ENCODE measurements at regions not wholly inside any gene's neighbourhood (a gene's known extent, or its start where the extent isn't known, plus 50 kb on each side); places are given as distances from the start of the nearest gene placed in this dataset.

GRCh38 chr20:57794036-57794435 lies 84.2 kb upstream of the PMEPA1 start:
- no peak for TF ChIP-seq GATA2 (IDR thresholded peaks at IDR 0.05; ENCODE audit: insufficient read depth, insufficient read length, low read depth, low read length)
- TF ChIP-seq MAX (IDR thresholded peaks at IDR 0.05; ENCODE audit: insufficient read depth, insufficient read length): no peak
- TF ChIP-seq EZH2 (IDR thresholded peaks at IDR 0.05; ENCODE audit: borderline replicate concordance, low read depth, low read length, severe bottlenecking): no peak
- no peak for TF ChIP-seq POLR2AphosphoS5 (IDR thresholded peaks at IDR 0.05; ENCODE audit: insufficient read depth, low read depth, low read length)
- no peak for TF ChIP-seq FOS (IDR thresholded peaks at IDR 0.05; ENCODE audit: borderline replicate concordance, insufficient read depth, low read length)
- no peak for TF ChIP-seq MYC (IDR thresholded peaks at IDR 0.05; ENCODE audit: low read depth, low read length)
- TF ChIP-seq JUN (IDR thresholded peaks at IDR 0.05; ENCODE audit: borderline replicate concordance, insufficient read depth, insufficient read length, low read depth): no peak
- no peak for TF ChIP-seq POLR2A (IDR thresholded peaks at IDR 0.05; ENCODE audit: low read depth, low read length)
- TF ChIP-seq, protein P1, sequence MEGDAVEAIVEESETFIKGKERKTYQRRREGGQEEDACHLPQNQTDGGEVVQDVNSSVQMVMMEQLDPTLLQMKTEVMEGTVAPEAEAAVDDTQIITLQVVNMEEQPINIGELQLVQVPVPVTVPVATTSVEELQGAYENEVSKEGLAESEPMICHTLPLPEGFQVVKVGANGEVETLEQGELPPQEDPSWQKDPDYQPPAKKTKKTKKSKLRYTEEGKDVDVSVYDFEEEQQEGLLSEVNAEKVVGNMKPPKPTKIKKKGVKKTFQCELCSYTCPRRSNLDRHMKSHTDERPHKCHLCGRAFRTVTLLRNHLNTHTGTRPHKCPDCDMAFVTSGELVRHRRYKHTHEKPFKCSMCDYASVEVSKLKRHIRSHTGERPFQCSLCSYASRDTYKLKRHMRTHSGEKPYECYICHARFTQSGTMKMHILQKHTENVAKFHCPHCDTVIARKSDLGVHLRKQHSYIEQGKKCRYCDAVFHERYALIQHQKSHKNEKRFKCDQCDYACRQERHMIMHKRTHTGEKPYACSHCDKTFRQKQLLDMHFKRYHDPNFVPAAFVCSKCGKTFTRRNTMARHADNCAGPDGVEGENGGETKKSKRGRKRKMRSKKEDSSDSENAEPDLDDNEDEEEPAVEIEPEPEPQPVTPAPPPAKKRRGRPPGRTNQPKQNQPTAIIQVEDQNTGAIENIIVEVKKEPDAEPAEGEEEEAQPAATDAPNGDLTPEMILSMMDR (IDR thresholded peaks at IDR 0.05; ENCODE audit: extremely low read depth in 1 of 2, insufficient read depth in 1 of 2, low read depth in 1 of 2, low read length in 2 of 2): no peak
- dilution Hi-C loops (cut with MboI; ENCODE audit: extremely low pct_ligation_motif_present, low sequenced_read_pairs) (no loop called here), intact Hi-C loops (cut with micrococcal nuclease) (no loop called here)
- POLR2A ChIA-PET: no interaction called here
- H2AFZ ChIP-seq (ENCODE audit: low read depth, low read length): no peak overlapping the region
- CTCF ChIA-PET: no interaction called here
- no peaks in the 10 kb centered on the region for H3K79me2 ChIP-seq (ENCODE audit: control insufficient read depth, insufficient read depth, low read length)
- no peak overlapping the region for H3K27ac ChIP-seq (ENCODE audit: insufficient read depth, low read depth, low read length)
- H3K4me2 ChIP-seq (ENCODE audit: insufficient read depth, low read length): no peak overlapping the region
- no peaks in the 10 kb centered on the region for H3K9me1 ChIP-seq (replicated peaks; ENCODE audit: control insufficient read depth, extremely low read depth, insufficient read depth, low read length)
- H3K9me3 ChIP-seq (replicated peaks; ENCODE audit: control insufficient read depth, insufficient read depth, low read length): no peaks in the 10 kb centered on the region
- H3K27me3 ChIP-seq (ENCODE audit: control insufficient read depth in 2 of 2, insufficient read depth in 2 of 2, low read length in 2 of 2): no peaks in the 10 kb centered on the region
- BruUV-seq (replicated peaks): no TSS peak
- H3K9ac ChIP-seq (replicated peaks; ENCODE audit: extremely low read depth, insufficient read depth, low read length): no peak overlapping the region
- H3K4me3 ChIP-seq (replicated peaks in 1 of 3; ENCODE audit: insufficient read depth in 1 of 3, low read depth in 1 of 3, low read length in 3 of 3): no peak overlapping the region
- no peaks in the 10 kb centered on the region for H4K20me1 ChIP-seq (replicated peaks; ENCODE audit: control insufficient read depth, extremely low read depth, insufficient read depth, low read length)
- no peaks in the 10 kb centered on the region for H3K36me3 ChIP-seq (ENCODE audit: control insufficient read depth in 2 of 2, extremely low read depth in 1 of 2, insufficient read depth in 2 of 2, low read length in 2 of 2)
- FAIRE-seq (no peak), DNase-seq (ENCODE audit: low read depth, low spot score) (no peak)
- H3K4me1 ChIP-seq (ENCODE audit: control insufficient read depth, extremely low read depth, insufficient read depth, low read length): no peaks in the 10 kb centered on the region
